Keratinocyte (primary cell): ENCODE measurements at regions not wholly inside any gene's neighbourhood (a gene's known extent, or its start where the extent isn't known, plus 50 kb on each side); places are given as distances from the start of the nearest gene placed in this dataset.

Experiments used
- DNase-seq: peaks from one replicate; pipeline ENCODE4 v3.0.0-alpha.2; 2011; ENCODE audit warnings: low read depth, missing footprints, low spot score
- FAIRE-seq: peaks from 2 replicates; lab custom pipeline; 2011; peaks lifted over from hg19 to GRCh38; lab: Jason Lieb, UNC
- H2AFZ ChIP-seq: 2 replicates; pipeline ENCODE4 v1.6.0; 2012; ENCODE audit warnings: low read length, control low read depth, inconsistent platforms; ENCODE audit not compliant: control insufficient read depth
- H3K27ac ChIP-seq: 2 replicates; pipeline ENCODE4 v1.5.1; 2011; ENCODE audit warnings: low read length; ENCODE audit not compliant: control insufficient read depth, insufficient read depth
- H3K27me3 ChIP-seq: 3 replicates; pipeline ENCODE4 v1.6.0; 2011; ENCODE audit warnings: low read length; ENCODE audit not compliant: control insufficient read depth, insufficient read depth; ENCODE audit errors: extremely low read depth
- H3K36me3 ChIP-seq, 2 experiments: 2 replicates in 1 of 2; 3 replicates in 1 of 2; pipeline ENCODE4 v1.5.1; 2011; ENCODE audit warnings: low read length in 2 of 2, mild to moderate bottlenecking in 1 of 2; ENCODE audit not compliant: control insufficient read depth in 2 of 2, insufficient read depth in 2 of 2; ENCODE audit errors: extremely low read depth in 1 of 2
- H3K4me1 ChIP-seq: 3 replicates; pipeline ENCODE4 v1.5.1; 2011; ENCODE audit warnings: low read length; ENCODE audit not compliant: control insufficient read depth, insufficient read depth; ENCODE audit errors: extremely low read depth
- H3K4me2 ChIP-seq: 3 replicates; pipeline ENCODE4 v1.6.0; 2011; ENCODE audit warnings: low read depth, low read length; ENCODE audit not compliant: control insufficient read depth, insufficient read depth; ENCODE audit errors: extremely low read depth
- H3K4me3 ChIP-seq, 3 experiments: fragments of 200-600 bp in 1 of 3; sonication (generic) in 1 of 3; 2 replicates in 2 of 3; 3 replicates in 1 of 3; pipeline ENCODE4 v1.5.1; 2011 to 2016; ENCODE audit warnings: low read length in 3 of 3, mild to moderate bottlenecking in 3 of 3, control low read depth in 2 of 3, inconsistent platforms in 1 of 3, low read depth in 1 of 3, mixed read lengths in 1 of 3, mixed run types in 1 of 3, moderate library complexity in 1 of 3; ENCODE audit not compliant: control insufficient read depth in 2 of 3, insufficient read depth in 2 of 3; ENCODE audit errors: extremely low read depth in 1 of 3
- H3K79me2 ChIP-seq: 2 replicates; pipeline ENCODE4 v1.6.0; 2012; ENCODE audit warnings: low read length; ENCODE audit not compliant: control insufficient read depth, insufficient read depth
- H3K9ac ChIP-seq: 3 replicates; pipeline ENCODE4 v1.6.0; 2011; ENCODE audit warnings: low read length; ENCODE audit not compliant: control insufficient read depth, insufficient read depth; ENCODE audit errors: extremely low read depth
- H3K9me1 ChIP-seq: 3 replicates; pipeline ENCODE4 v1.6.0; 2011; ENCODE audit warnings: low read length; ENCODE audit not compliant: control insufficient read depth, insufficient read depth; ENCODE audit errors: extremely low read depth
- H3K9me3 ChIP-seq: 2 replicates; pipeline ENCODE4 v1.5.1; 2012; ENCODE audit warnings: low read depth, low read length; ENCODE audit not compliant: control insufficient read depth
- H4K20me1 ChIP-seq: 3 replicates; pipeline ENCODE4 v1.6.0; 2011; ENCODE audit warnings: low read length; ENCODE audit not compliant: control insufficient read depth, insufficient read depth; ENCODE audit errors: extremely low read depth
- EZH2 ChIP-seq: IDR thresholded peaks from one replicate; pipeline ENCODE4 v1.6.1; 2012; ENCODE audit warnings: inconsistent platforms, mild to moderate bottlenecking, low read length, moderate library complexity
- dilution Hi-C: fragments of 300-500 bp; cut with MboI; formaldehyde crosslinking; loops from one replicate; pipeline ENCODE4 v1.7.0; 2020; ENCODE audit warnings: low sequenced_read_pairs; ENCODE audit not compliant: extremely low pct_ligation_motif_present
- TF ChIP-seq, protein P1 (sequence below), 3 experiments: IDR thresholded peaks in 1 of 3; conservative IDR thresholded peaks in 1 of 3; optimal IDR thresholded peaks in 1 of 3; 2 replicates in 2 of 3; 3 replicates in 1 of 3; pipeline versions ENCODE3 to v1.5.1; 2011; ENCODE audit warnings: low read length in 3 of 3, mild to moderate bottlenecking in 3 of 3, moderate library complexity in 2 of 3, control low read depth in 1 of 3, inconsistent platforms in 1 of 3; ENCODE audit not compliant: insufficient read depth in 2 of 3; ENCODE audit errors: extremely low read depth in 1 of 3

DNA sequence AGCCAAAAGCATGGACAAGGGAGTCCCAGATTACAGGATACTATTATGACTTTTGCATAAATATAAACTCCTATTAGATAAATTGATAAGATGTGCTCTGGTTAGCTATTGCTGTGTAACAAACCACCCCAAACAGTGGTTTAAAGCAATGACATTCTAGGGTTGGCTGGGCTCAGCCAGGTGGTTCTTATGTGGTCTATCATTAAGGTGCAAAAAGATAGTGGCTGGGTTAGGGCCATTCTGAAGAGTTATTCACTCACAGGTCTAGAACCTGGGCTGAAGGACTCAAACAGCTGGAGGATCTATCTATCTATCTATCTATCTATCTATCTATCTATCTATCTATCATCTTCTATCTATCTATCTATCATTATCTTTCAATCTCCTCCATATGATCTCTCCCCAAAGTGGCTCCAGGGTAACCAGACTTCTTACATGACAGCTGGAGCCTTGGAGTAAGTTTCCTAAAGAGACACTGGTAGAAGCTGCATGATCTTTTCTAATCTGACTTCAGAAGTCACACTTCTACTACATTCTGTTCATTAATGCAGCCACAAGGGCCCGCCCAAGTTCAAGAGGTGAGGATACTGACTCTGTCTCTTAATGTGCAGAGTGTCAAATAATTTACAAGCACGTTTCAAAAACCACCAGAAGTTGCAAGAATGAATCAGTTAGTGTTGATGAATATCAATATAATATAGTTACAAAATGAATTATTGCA lies 74.9 kb upstream of the XCR1 start:
- dilution Hi-C loops = no loop called here
- H3K9me1 ChIP-seq = no peaks in the 10 kb centered on the region
- no peaks in the 10 kb centered on the region for H4K20me1 ChIP-seq
- no peak for DNase-seq
- H3K4me3 ChIP-seq = no peak overlapping the region
- H3K9ac ChIP-seq = no peak overlapping the region
- H3K79me2 ChIP-seq = no peaks in the 10 kb centered on the region
- H3K4me2 ChIP-seq = no peak overlapping the region
- H2AFZ ChIP-seq = no peak overlapping the region
- no peaks in the 10 kb centered on the region for H3K27me3 ChIP-seq
- no peak overlapping the region for H3K27ac ChIP-seq
- no peaks in the 10 kb centered on the region for H3K9me3 ChIP-seq
- no peak for TF ChIP-seq EZH2
- TF ChIP-seq, protein P1, sequence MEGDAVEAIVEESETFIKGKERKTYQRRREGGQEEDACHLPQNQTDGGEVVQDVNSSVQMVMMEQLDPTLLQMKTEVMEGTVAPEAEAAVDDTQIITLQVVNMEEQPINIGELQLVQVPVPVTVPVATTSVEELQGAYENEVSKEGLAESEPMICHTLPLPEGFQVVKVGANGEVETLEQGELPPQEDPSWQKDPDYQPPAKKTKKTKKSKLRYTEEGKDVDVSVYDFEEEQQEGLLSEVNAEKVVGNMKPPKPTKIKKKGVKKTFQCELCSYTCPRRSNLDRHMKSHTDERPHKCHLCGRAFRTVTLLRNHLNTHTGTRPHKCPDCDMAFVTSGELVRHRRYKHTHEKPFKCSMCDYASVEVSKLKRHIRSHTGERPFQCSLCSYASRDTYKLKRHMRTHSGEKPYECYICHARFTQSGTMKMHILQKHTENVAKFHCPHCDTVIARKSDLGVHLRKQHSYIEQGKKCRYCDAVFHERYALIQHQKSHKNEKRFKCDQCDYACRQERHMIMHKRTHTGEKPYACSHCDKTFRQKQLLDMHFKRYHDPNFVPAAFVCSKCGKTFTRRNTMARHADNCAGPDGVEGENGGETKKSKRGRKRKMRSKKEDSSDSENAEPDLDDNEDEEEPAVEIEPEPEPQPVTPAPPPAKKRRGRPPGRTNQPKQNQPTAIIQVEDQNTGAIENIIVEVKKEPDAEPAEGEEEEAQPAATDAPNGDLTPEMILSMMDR (optimal IDR thresholded peaks at IDR 0.05 in 1 of 3, IDR thresholded peaks at IDR 0.05 in 1 of 3, conservative IDR thresholded peaks at IDR 0.05 in 1 of 3; ENCODE audit: extremely low read depth in 1 of 3, insufficient read depth in 2 of 3, low read length in 3 of 3) = no peak
- H3K4me1 ChIP-seq = peaks cover 3% of the 10 kb centered on the region
- no peak for FAIRE-seq
- H3K36me3 ChIP-seq = no peaks in the 10 kb centered on the region

DNA sequence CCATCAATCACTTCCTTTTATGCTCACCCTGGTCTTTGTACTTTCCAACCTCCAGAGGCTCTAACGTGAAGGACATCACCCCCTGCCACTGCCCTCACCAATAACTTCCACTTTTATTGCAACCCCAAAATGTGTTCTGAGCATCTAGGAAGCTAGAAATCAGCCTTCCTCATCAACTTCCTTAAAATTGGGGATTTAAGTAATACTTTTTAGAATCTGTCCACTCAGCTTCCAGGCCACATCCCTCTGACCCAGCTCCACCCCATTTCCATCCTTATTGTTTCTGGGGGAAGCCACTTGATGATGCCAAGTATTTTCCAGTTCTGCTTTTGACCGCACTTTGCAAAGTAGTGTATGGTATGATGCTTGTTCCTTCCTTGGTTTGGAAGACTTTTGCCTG lies 73.5 kb upstream of the XCR1 start:
- Histone ChIP-seq H3K27ac (no peak overlapping the region), H3K9ac (no peak overlapping the region)
- FAIRE-seq = no peak

More for the DNA sequence above, 73.5 kb upstream of the XCR1 start:
- dilution Hi-C loops = no loop called here
- H2AFZ ChIP-seq = no peak overlapping the region
- H3K36me3 ChIP-seq = no peaks in the 10 kb centered on the region
- DNase-seq = no peak
- H3K4me3 ChIP-seq = no peak overlapping the region
- no peaks in the 10 kb centered on the region for H3K9me1 ChIP-seq
- no peaks in the 10 kb centered on the region for H3K79me2 ChIP-seq
- peaks cover 3% of the 10 kb centered on the region for H3K4me1 ChIP-seq
- H4K20me1 ChIP-seq = no peaks in the 10 kb centered on the region
- no peaks in the 10 kb centered on the region for H3K27me3 ChIP-seq
- no peaks in the 10 kb centered on the region for H3K9me3 ChIP-seq
- TF ChIP-seq EZH2 = no peak
- TF ChIP-seq, protein P1 (optimal IDR thresholded peaks at IDR 0.05 in 1 of 3, IDR thresholded peaks at IDR 0.05 in 1 of 3, conservative IDR thresholded peaks at IDR 0.05 in 1 of 3; ENCODE audit: extremely low read depth in 1 of 3, insufficient read depth in 2 of 3, low read length in 3 of 3) = no peak
- no peak overlapping the region for H3K4me2 ChIP-seq
